CD8-positive, alpha-beta memory T cell (primary cell): ENCODE measurements at regions not wholly inside any gene's neighbourhood (a gene's known extent, or its start where the extent isn't known, plus 50 kb on each side); places are given as distances from the start of the nearest gene placed in this dataset.

Source experiments
- CTCF ChIA-PET: fragments of 350-600 bp; sonication (Branson Sonifier 250); formaldehyde crosslinking; loops from one replicate; lab custom pipeline; 2021; ENCODE audit warnings: antibody characterized with exemption; lab: Charles Lee
- POLR2A ChIA-PET: fragments of 350-600 bp; sonication (Branson Sonifier 250); formaldehyde crosslinking; loops from one replicate; lab custom pipeline; 2021; ENCODE audit warnings: antibody characterized with exemption; lab: Charles Lee
- DNase-seq, 5 donors: peaks; one replicate each; pipeline versions ENCODE4 v3.0.0 to v3.0.0-alpha.2; 2020 to 2022; ENCODE audit warnings: mixed read lengths in 1 of 5
- H3K27ac ChIP-seq: one replicate; pipeline ENCODE4 v1.7.0; 2013; ENCODE audit warnings: low read depth, mild to moderate bottlenecking, low read length, moderate library complexity
- H3K27me3 ChIP-seq: 2 replicates; pipeline ENCODE4 v1.7.0; 2013; ENCODE audit warnings: low read length, mild to moderate bottlenecking; ENCODE audit not compliant: insufficient read depth, poor library complexity, severe bottlenecking
- H3K36me3 ChIP-seq: 2 replicates; pipeline ENCODE4 v1.7.0; 2013; ENCODE audit warnings: mild to moderate bottlenecking, low read length, moderate library complexity; ENCODE audit not compliant: insufficient read depth
- H3K4me1 ChIP-seq: 2 replicates; pipeline ENCODE4 v1.7.0; 2013; ENCODE audit warnings: mild to moderate bottlenecking, low read length, moderate library complexity; ENCODE audit not compliant: insufficient read depth
- H3K4me3 ChIP-seq: 2 replicates; pipeline ENCODE4 v1.7.0; 2013; ENCODE audit warnings: mild to moderate bottlenecking, low read length
- H3K9me3 ChIP-seq: 2 replicates; pipeline ENCODE4 v1.7.0; 2013; ENCODE audit warnings: mild to moderate bottlenecking, low read length
- H3K27ac Mint-ChIP-seq, 8 donors: one replicate each; pipeline ENCODE4 v1.8.0; 2020 to 2021; ENCODE audit warnings: mixed read lengths in 8 of 8, mild to moderate bottlenecking in 6 of 8, inconsistent platforms in 3 of 8, moderate library complexity in 3 of 8
- H3K27me3 Mint-ChIP-seq, 2 donors: one replicate each; pipeline ENCODE4 v1.8.0; 2020 to 2021; ENCODE audit warnings: mixed read lengths in 2 of 2, mild to moderate bottlenecking in 1 of 2, moderate library complexity in 1 of 2
- H3K36me3 Mint-ChIP-seq, 3 donors: one replicate each; pipeline ENCODE4 v1.8.0; 2020 to 2021; ENCODE audit warnings: mixed read lengths in 3 of 3, inconsistent platforms in 1 of 3, mild to moderate bottlenecking in 1 of 3
- H3K4me1 Mint-ChIP-seq, 3 donors: one replicate each; pipeline ENCODE4 v1.8.0; 2020 to 2021; ENCODE audit warnings: mixed read lengths in 3 of 3, inconsistent platforms in 1 of 3, mild to moderate bottlenecking in 1 of 3
- H3K4me3 Mint-ChIP-seq, 7 donors: one replicate each; pipeline ENCODE4 v1.8.0; 2020 to 2021; ENCODE audit warnings: mixed read lengths in 7 of 7, mild to moderate bottlenecking in 6 of 7, moderate library complexity in 4 of 7, inconsistent platforms in 2 of 7
- H3K9me3 Mint-ChIP-seq, 5 donors: one replicate each; pipeline ENCODE4 v1.8.0; 2020 to 2022; ENCODE audit warnings: mixed read lengths in 5 of 5, mild to moderate bottlenecking in 3 of 5, moderate library complexity in 2 of 5, inconsistent platforms in 1 of 5

DNA sequence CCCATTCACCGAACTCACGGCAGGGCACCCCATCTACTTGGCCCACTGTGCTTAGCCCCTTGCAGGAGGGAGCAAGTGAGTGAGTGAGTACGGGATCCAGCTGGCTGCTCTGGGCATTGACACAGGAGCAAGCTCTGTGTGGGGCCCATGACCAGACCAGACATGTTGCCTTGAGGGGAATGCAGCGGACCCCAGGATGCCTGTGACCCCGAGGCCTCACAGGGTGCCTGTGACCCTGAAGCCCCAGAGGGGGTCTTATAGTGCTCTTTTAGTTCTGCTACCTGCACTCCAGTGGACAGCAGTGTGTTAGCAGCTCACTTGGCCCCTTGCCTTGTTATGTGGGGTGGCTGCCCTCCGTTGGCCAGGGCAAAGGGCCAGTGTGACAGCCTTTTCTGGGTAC is 255.8 kb downstream of the ETNK1 start:
- H3K27ac ChIP-seq, result no peak overlapping the region
- no peaks in the 10 kb centered on the region for H3K27me3 ChIP-seq
- H3K4me1 ChIP-seq, result no peaks in the 10 kb centered on the region
- POLR2A ChIA-PET, result no interaction called here
- H3K4me3 ChIP-seq, result no peak overlapping the region
- Mint-ChIP-seq H3K4me3 (no peak overlapping the region), H3K4me1 (no peaks in the 10 kb centered on the region), H3K36me3 (no peaks in the 10 kb centered on the region), H3K27ac (no peak overlapping the region), H3K9me3 (peaks cover 0 to 2% (median 0%) of the 10 kb centered on the region in 5 donors), H3K27me3 (peaks cover 0 to 3% of the 10 kb centered on the region in 2 donors)
- no peaks in the 10 kb centered on the region for H3K36me3 ChIP-seq
- H3K9me3 ChIP-seq, result no peaks in the 10 kb centered on the region
- CTCF ChIA-PET, result no interaction called here
- no peak for DNase-seq

DNA sequence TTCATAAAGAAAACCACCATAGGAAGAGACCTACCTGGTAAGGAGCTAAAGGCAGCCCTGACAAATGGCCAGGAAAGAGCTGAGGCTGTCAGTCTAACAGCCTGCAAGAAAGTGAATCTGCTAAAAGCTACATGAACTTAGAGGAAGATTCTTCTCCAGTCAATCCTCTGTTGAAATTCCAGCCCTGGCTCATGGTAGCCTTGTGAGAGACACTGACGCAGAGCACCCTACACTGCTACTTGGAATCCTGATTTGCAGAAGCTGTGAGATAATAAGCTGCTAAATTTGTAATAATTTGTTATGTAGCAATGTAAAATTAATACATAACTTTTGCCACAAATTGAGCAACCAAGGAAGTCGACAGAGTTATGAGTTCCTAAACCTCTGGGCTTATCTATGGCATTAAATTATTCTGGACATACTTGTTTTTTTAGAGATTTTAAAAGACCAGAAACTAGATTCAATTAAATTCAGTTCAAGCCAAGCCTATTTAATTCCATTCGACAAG is 257.0 kb downstream of the ETNK1 start:
- H3K4me3 Mint-ChIP-seq, result no peak overlapping the region
- H3K4me1 Mint-ChIP-seq, result no peaks in the 10 kb centered on the region
- H3K36me3 ChIP-seq, result no peaks in the 10 kb centered on the region
- POLR2A ChIA-PET, result no interaction called here
- H3K9me3 ChIP-seq, result no peaks in the 10 kb centered on the region
- no peak overlapping the region for H3K4me3 ChIP-seq
- H3K4me1 ChIP-seq, result no peaks in the 10 kb centered on the region
- no peak for DNase-seq
- H3K36me3 Mint-ChIP-seq, result no peaks in the 10 kb centered on the region
- no peaks in the 10 kb centered on the region for H3K27me3 Mint-ChIP-seq
- no peaks in the 10 kb centered on the region for H3K27me3 ChIP-seq
- H3K9me3 Mint-ChIP-seq, result no peaks in the 10 kb centered on the region
- no peak overlapping the region for H3K27ac ChIP-seq
- H3K27ac Mint-ChIP-seq, result no peak overlapping the region
- CTCF ChIA-PET, result no interaction called here

DNA sequence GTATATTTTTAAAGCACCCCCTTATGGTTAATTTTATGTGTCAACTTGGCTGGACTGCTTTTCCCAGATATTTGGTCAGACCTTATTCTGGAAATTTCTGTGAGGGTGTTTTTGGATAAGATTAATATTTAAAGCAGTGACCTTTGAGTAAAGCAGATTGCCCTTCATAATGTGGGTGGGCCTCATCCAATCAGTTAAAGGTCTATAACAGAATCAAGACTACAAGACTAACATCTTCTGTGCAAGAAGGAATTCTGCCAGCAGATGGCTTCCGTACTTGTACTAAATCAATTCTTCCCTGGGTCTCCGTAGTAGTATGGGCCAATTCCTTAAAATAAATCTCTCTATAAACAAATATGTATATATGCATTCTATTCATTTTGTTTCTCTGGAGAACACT is 257.6 kb downstream of the ETNK1 start:
- Mint-ChIP-seq H3K27ac (no peak overlapping the region), H3K9me3 (no peaks in the 10 kb centered on the region)
- POLR2A ChIA-PET, result no interaction called here

GRCh38 chr12:22893878-22894277 is 268.9 kb downstream of the ETNK1 start:
- H3K27ac ChIP-seq, result no peak overlapping the region
- Mint-ChIP-seq H3K4me3 (no peak overlapping the region), H3K27me3 (peaks cover 0 to 2% of the 10 kb centered on the region in 2 donors), H3K9me3 (peaks cover 0 to 3% (median 0%) of the 10 kb centered on the region in 5 donors), H3K27ac (no peak overlapping the region), H3K36me3 (no peaks in the 10 kb centered on the region), H3K4me1 (no peaks in the 10 kb centered on the region)
- no peak for DNase-seq
- no peak overlapping the region for H3K4me3 ChIP-seq
- H3K4me1 ChIP-seq, result no peaks in the 10 kb centered on the region
- no peaks in the 10 kb centered on the region for H3K27me3 ChIP-seq
- no peaks in the 10 kb centered on the region for H3K36me3 ChIP-seq
- ChIA-PET POLR2A (no interaction called here), CTCF (no interaction called here)
- no peaks in the 10 kb centered on the region for H3K9me3 ChIP-seq

More for the DNA sequence above, 257.6 kb downstream of the ETNK1 start:
- Histone ChIP-seq H3K9me3 (no peaks in the 10 kb centered on the region), H3K4me1 (no peaks in the 10 kb centered on the region), H3K36me3 (no peaks in the 10 kb centered on the region), H3K27ac (no peak overlapping the region), H3K27me3 (no peaks in the 10 kb centered on the region), H3K4me3 (no peak overlapping the region)
- DNase-seq, result no peak
- CTCF ChIA-PET, result no interaction called here
- Mint-ChIP-seq H3K27me3 (no peaks in the 10 kb centered on the region), H3K4me1 (no peaks in the 10 kb centered on the region), H3K4me3 (no peak overlapping the region), H3K36me3 (no peaks in the 10 kb centered on the region)

DNA sequence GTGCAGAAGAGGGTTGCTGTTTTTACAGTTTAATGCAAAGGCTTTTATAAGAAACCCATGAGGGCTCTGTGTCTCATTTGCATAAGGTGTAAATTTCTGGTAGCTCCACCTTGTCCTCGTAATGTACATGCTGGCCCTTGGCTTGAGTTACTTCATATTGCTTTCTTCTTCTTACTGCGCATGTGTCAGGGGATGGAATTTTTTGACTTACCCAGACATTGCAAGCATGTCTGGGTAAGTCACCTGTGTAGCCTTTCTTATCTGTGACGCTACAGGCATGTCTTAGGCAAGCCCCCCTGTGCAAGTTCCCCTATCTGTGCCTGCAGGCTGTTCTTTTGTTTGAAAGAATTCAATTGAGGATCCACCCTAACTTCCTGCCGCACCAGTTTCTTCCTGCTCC is 274.2 kb downstream of the ETNK1 start:
- Histone ChIP-seq H3K4me3 (no peak overlapping the region), H3K36me3 (no peaks in the 10 kb centered on the region), H3K4me1 (no peaks in the 10 kb centered on the region), H3K27me3 (no peaks in the 10 kb centered on the region), H3K27ac (no peak overlapping the region), H3K9me3 (no peaks in the 10 kb centered on the region)
- no peaks in the 10 kb centered on the region for H3K36me3 Mint-ChIP-seq
- no peak overlapping the region for H3K27ac Mint-ChIP-seq
- ChIA-PET POLR2A (no interaction called here), CTCF (no interaction called here)
- no peaks in the 10 kb centered on the region for H3K4me1 Mint-ChIP-seq
- peaks cover 0 to 4% of the 10 kb centered on the region in 2 donors for H3K27me3 Mint-ChIP-seq
- no peak overlapping the region for H3K4me3 Mint-ChIP-seq
- H3K9me3 Mint-ChIP-seq, result peaks cover 0 to 4% (median 0%) of the 10 kb centered on the region in 5 donors
- no peak for DNase-seq

DNA sequence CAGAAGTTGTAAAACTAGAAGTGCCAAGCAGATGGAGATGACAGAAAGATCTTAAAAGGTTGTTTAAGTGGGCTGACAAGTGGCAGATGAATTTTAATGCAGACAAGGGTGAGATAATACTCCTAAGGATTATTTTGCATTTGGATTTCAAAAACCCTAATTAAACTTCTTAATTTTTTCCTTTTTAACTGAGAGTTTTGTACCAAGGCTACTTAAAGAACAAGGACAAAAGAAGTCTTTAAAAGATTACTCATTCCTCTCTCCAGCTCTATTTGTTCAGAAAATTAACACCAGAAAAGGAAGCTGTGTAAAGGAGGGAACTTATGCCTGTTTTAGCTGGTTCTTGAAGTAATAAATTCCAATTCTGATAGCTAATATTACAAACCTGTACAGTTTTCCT is 275.4 kb downstream of the ETNK1 start:
- Mint-ChIP-seq H3K9me3 (peaks cover 0 to 4% (median 0%) of the 10 kb centered on the region in 5 donors), H3K27me3 (peaks cover 0 to 2% of the 10 kb centered on the region in 2 donors)
- no peak for DNase-seq

GRCh38 chr12:22904485-22904884 is 279.5 kb downstream of the ETNK1 start:
- CTCF ChIA-PET, result no interaction called here
- DNase-seq, result no peak
- no peak overlapping the region for H3K27ac ChIP-seq

More for the DNA sequence above, 275.4 kb downstream of the ETNK1 start:
- no peak overlapping the region for H3K27ac ChIP-seq
- ChIA-PET CTCF (no interaction called here), POLR2A (no interaction called here)
- no peaks in the 10 kb centered on the region for H3K4me1 Mint-ChIP-seq
- H3K27ac Mint-ChIP-seq, result no peak overlapping the region
- H3K27me3 ChIP-seq, result no peaks in the 10 kb centered on the region
- no peaks in the 10 kb centered on the region for H3K4me1 ChIP-seq
- no peak overlapping the region for H3K4me3 Mint-ChIP-seq
- no peaks in the 10 kb centered on the region for H3K9me3 ChIP-seq
- no peaks in the 10 kb centered on the region for H3K36me3 Mint-ChIP-seq
- H3K36me3 ChIP-seq, result no peaks in the 10 kb centered on the region
- no peak overlapping the region for H3K4me3 ChIP-seq

GRCh38 chr12:22916241-22916640 is 291.3 kb downstream of the ETNK1 start:
- Mint-ChIP-seq H3K27ac (no peak overlapping the region), H3K36me3 (no peaks in the 10 kb centered on the region), H3K4me3 (no peak overlapping the region), H3K9me3 (no peaks in the 10 kb centered on the region), H3K4me1 (no peaks in the 10 kb centered on the region), H3K27me3 (no peaks in the 10 kb centered on the region)
- no peaks in the 10 kb centered on the region for H3K4me1 ChIP-seq
- H3K27me3 ChIP-seq, result no peaks in the 10 kb centered on the region
- H3K27ac ChIP-seq, result no peak overlapping the region
- H3K4me3 ChIP-seq, result no peak overlapping the region
- ChIA-PET POLR2A (no interaction called here), CTCF (no interaction called here)
- no peak for DNase-seq
- no peaks in the 10 kb centered on the region for H3K9me3 ChIP-seq
- H3K36me3 ChIP-seq, result no peaks in the 10 kb centered on the region

More at GRCh38 chr12:22904485-22904884, 279.5 kb downstream of the ETNK1 start:
- Histone ChIP-seq H3K36me3 (no peaks in the 10 kb centered on the region), H3K4me1 (no peaks in the 10 kb centered on the region), H3K9me3 (no peaks in the 10 kb centered on the region), H3K27me3 (no peaks in the 10 kb centered on the region), H3K4me3 (no peak overlapping the region)
- no peak overlapping the region for H3K4me3 Mint-ChIP-seq
- no peaks in the 10 kb centered on the region for H3K36me3 Mint-ChIP-seq
- peaks cover 0 to 4% (median 0%) of the 10 kb centered on the region in 5 donors for H3K9me3 Mint-ChIP-seq
- POLR2A ChIA-PET, result no interaction called here
- no peaks in the 10 kb centered on the region for H3K4me1 Mint-ChIP-seq
- H3K27ac Mint-ChIP-seq, result no peak overlapping the region
- peaks cover 0 to 2% of the 10 kb centered on the region in 2 donors for H3K27me3 Mint-ChIP-seq

DNA sequence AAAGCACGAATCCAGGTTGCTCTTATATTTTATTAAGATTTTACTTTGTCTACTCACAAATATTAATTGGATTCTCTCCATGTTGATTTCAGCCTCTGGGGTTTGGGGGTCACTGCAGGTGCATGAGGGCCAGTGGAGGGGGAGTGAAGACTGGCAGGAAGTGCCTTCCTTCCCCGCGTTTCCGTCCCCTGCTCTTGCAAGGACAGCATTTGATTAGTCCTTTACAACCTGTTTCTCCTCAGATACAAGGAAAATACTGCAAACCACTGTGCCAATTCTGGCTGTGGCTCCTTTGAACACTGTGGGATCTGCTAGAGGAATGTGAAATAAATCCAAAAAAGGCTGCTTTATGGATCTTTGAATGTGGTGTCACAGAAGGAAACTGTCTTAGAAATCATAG is 291.8 kb downstream of the ETNK1 start:
- POLR2A ChIA-PET, result no interaction called here
- no peaks in the 10 kb centered on the region for H3K27me3 ChIP-seq
- no peaks in the 10 kb centered on the region for H3K4me1 Mint-ChIP-seq

More for the DNA sequence above, 291.8 kb downstream of the ETNK1 start:
- CTCF ChIA-PET, result no interaction called here
- no peak overlapping the region for H3K4me3 ChIP-seq
- DNase-seq, result no peak
- Mint-ChIP-seq H3K9me3 (no peaks in the 10 kb centered on the region), H3K27ac (no peak overlapping the region), H3K27me3 (no peaks in the 10 kb centered on the region), H3K36me3 (no peaks in the 10 kb centered on the region), H3K4me3 (no peak overlapping the region)
- H3K36me3 ChIP-seq, result no peaks in the 10 kb centered on the region
- no peak overlapping the region for H3K27ac ChIP-seq
- H3K9me3 ChIP-seq, result no peaks in the 10 kb centered on the region
- no peaks in the 10 kb centered on the region for H3K4me1 ChIP-seq
